ENCODE measurements at regions not wholly inside any gene's neighbourhood (a gene's known extent, or its start where the extent isn't known, plus 50 kb on each side); places are given as distances from the start of the nearest gene placed in this dataset.

DNA sequence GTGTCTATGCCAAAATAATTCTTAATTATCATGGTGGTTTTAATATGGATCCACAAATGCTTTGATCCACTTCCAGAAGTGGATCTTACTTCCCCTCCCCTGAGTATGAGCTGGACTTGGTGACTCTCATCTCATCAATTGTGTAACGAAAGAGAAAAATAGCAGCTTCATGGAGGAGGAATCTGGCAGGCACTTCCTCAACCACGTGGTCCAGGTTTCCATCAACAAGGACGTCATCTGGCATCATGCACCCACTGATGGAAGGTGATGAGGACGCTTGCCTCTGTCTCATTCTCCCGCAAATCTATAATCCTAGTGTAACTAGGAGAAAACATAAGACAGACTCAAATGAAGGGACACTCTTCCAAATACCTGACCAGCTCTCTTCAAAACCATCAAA, 54.6 kb upstream of the S1PR3 start:
- H3K27ac ChIP-seq (ENCODE audit: low read depth, low read length, poor library complexity, severe bottlenecking) = no peak overlapping the region

DNA sequence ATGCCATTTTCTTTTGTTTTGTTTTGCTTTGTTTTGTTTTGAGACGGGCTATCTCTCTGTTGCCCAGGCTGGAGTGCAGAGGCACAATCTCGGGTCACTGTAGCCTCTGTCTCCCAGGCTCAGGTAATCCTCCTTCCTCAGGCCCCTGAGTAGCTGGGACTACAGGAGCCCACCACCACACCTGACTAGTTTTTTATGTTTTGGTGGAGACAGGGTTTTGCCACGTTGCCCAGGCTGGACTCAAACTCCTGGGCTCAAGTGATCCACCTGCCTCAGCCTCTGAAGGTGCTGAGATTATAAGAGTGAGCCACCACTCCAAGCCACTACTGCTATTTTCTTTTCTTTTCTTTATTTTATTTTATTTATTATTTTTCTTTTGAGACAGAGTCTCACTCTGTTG, 54.0 kb upstream of the S1PR3 start:
- Histone ChIP-seq H3K36me3 (ENCODE audit: insufficient read depth, low read length) (no peaks in the 10 kb centered on the region; the same call in 1 of the 2 replicates), H3K27me3 (ENCODE audit: insufficient read depth, low read length) (no peaks in the 10 kb centered on the region), H2AFZ (ENCODE audit: low read length) (no peak overlapping the region), H3K9ac (ENCODE audit: low read length) (no peak overlapping the region), H4K20me1 (ENCODE audit: insufficient read depth, low read length) (no peaks in the 10 kb centered on the region), H3K79me2 (ENCODE audit: insufficient read depth, low read length) (no peaks in the 10 kb centered on the region), H3K9me3 (ENCODE audit: low read length) (0 out of 2 replicates have a peak, but pooled peaks cover 1% of the 10 kb centered on the region), H3K9me2 (ENCODE audit: low read depth, low read length) (no peaks in the 10 kb centered on the region), H3K27ac (ENCODE audit: low read depth, low read length, poor library complexity, severe bottlenecking) (no peak overlapping the region), H3F3A (ENCODE audit: insufficient read depth, low read length) (no peaks in the 10 kb centered on the region), H3K4me1 (ENCODE audit: insufficient read depth, low read length, severe bottlenecking) (peaks cover 20% of the 10 kb centered on the region), H3K4me2 (ENCODE audit: low read length) (no peak overlapping the region), H3K4me3 (ENCODE audit: low read depth, low read length, poor library complexity, severe bottlenecking) (no peak overlapping the region)
- TF ChIP-seq EZH2 (IDR thresholded peaks at IDR 0.05; ENCODE audit: borderline replicate concordance, low read length) (no peak), CTCF (IDR thresholded peaks at IDR 0.05; ENCODE audit: low read length) (no peak)

More for the DNA sequence above, 54.6 kb upstream of the S1PR3 start:
- H3K79me2 ChIP-seq (ENCODE audit: insufficient read depth, low read length) = no peaks in the 10 kb centered on the region
- no peak overlapping the region for H3K4me2 ChIP-seq (ENCODE audit: low read length)
- H3K4me1 ChIP-seq (ENCODE audit: insufficient read depth, low read length, severe bottlenecking) = peaks cover 20% of the 10 kb centered on the region
- no peaks in the 10 kb centered on the region for H3F3A ChIP-seq (ENCODE audit: insufficient read depth, low read length)
- no peaks in the 10 kb centered on the region; the same call in 1 of the 2 replicates for H3K36me3 ChIP-seq (ENCODE audit: insufficient read depth, low read length)
- TF ChIP-seq EZH2 (IDR thresholded peaks at IDR 0.05; ENCODE audit: borderline replicate concordance, low read length) (no peak), CTCF (IDR thresholded peaks at IDR 0.05; ENCODE audit: low read length) (no peak)
- no peaks in the 10 kb centered on the region for H3K27me3 ChIP-seq (ENCODE audit: insufficient read depth, low read length)
- H3K4me3 ChIP-seq (ENCODE audit: low read depth, low read length, poor library complexity, severe bottlenecking) = no peak overlapping the region
- no peaks in the 10 kb centered on the region for H3K9me2 ChIP-seq (ENCODE audit: low read depth, low read length)
- H4K20me1 ChIP-seq (ENCODE audit: insufficient read depth, low read length) = no peaks in the 10 kb centered on the region
- no peak overlapping the region for H3K9ac ChIP-seq (ENCODE audit: low read length)
- no peak overlapping the region for H2AFZ ChIP-seq (ENCODE audit: low read length)
- peaks cover 4% of the 10 kb centered on the region; the same call in 1 of the 2 replicates for H3K9me3 ChIP-seq (ENCODE audit: low read length)

DNA sequence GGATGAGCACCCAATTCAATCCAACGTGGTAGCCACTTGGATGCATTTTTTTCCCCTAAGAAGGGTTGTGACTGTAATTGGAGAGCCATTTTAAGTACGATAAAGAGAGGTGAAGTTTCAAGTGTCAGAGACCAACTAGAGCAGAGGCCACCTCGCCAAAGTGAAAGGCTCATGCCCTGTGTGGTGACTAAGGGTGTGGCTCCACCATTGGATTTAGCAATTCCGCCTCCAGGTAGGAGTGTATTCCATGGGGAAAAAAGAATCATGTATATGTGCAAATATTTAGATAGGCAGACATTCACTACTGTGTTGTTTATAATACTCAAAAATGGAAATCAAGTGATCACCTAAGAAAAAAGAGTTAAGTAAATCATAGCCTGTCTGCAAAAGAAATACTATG, 53.1 kb upstream of the S1PR3 start:
- no peaks in the 10 kb centered on the region for H3F3A ChIP-seq (ENCODE audit: insufficient read depth, low read length)
- H3K79me2 ChIP-seq (ENCODE audit: insufficient read depth, low read length) = no peaks in the 10 kb centered on the region
- H3K27me3 ChIP-seq (ENCODE audit: insufficient read depth, low read length) = no peaks in the 10 kb centered on the region
- no peak overlapping the region for H3K9ac ChIP-seq (ENCODE audit: low read length)
- TF ChIP-seq CTCF (IDR thresholded peaks at IDR 0.05; ENCODE audit: low read length) (no peak), EZH2 (IDR thresholded peaks at IDR 0.05; ENCODE audit: borderline replicate concordance, low read length) (no peak)
- H3K9me3 ChIP-seq (ENCODE audit: low read length) = no peaks in the 10 kb centered on the region
- H3K4me2 ChIP-seq (ENCODE audit: low read length) = no peak overlapping the region
- no peak overlapping the region for H2AFZ ChIP-seq (ENCODE audit: low read length)
- H3K36me3 ChIP-seq (ENCODE audit: insufficient read depth, low read length) = no peaks in the 10 kb centered on the region; the same call in 1 of the 2 replicates
- H3K4me3 ChIP-seq (ENCODE audit: low read depth, low read length, poor library complexity, severe bottlenecking) = no peak overlapping the region
- no peak overlapping the region for H3K27ac ChIP-seq (ENCODE audit: low read depth, low read length, poor library complexity, severe bottlenecking)
- peaks cover 19% of the 10 kb centered on the region for H3K4me1 ChIP-seq (ENCODE audit: insufficient read depth, low read length, severe bottlenecking)
- no peaks in the 10 kb centered on the region for H3K9me2 ChIP-seq (ENCODE audit: low read depth, low read length)
- no peaks in the 10 kb centered on the region for H4K20me1 ChIP-seq (ENCODE audit: insufficient read depth, low read length)

All from OCI-LY1 (cell line).